Endothelial cell of umbilical vein (primary cell): ENCODE measurements at regions not wholly inside any gene's neighbourhood (a gene's known extent, or its start where the extent isn't known, plus 50 kb on each side); places are given as distances from the start of the nearest gene placed in this dataset.

Experiments
- BruUV-seq: library from RNA; stranded (reverse); fragments of 400-500 nt; replicated peaks from 2 replicates; lab custom pipeline; 2021; lab: Mats Ljungman, UMichigan
- CTCF ChIA-PET: fragments of 300-600, 350-600 bp; sonication (Branson Sonifier 250); formaldehyde crosslinking; loops from one replicate; lab custom pipeline; 2021; ENCODE audit warnings: antibody characterized with exemption, inconsistent platforms; lab: Charles Lee
- POLR2A ChIA-PET: fragments of 300-600, 350-600 bp; sonication (Branson Sonifier 250); formaldehyde crosslinking; loops from one replicate; lab custom pipeline; 2021; ENCODE audit warnings: antibody characterized with exemption, inconsistent platforms; lab: Charles Lee
- DNase-seq: peaks from one replicate; pipeline ENCODE4 v3.0.0-alpha.2; 2011; ENCODE audit warnings: low read depth, low spot score
- FAIRE-seq: peaks from 2 replicates; lab custom pipeline; 2011; peaks lifted over from hg19 to GRCh38; lab: Jason Lieb, UNC
- H2AFZ ChIP-seq: 2 replicates; pipeline ENCODE4 v1.6.0; 2012; ENCODE audit warnings: low read depth, low read length, control low read depth, inconsistent platforms
- H3K27ac ChIP-seq: 2 replicates; pipeline ENCODE4 v1.5.1; 2011; ENCODE audit warnings: low read depth, mild to moderate bottlenecking, control low read depth, low read length, moderate library complexity; ENCODE audit not compliant: insufficient read depth
- H3K27me3 ChIP-seq, 2 experiments: 2 replicates each; pipeline versions ENCODE4 v1.6.0 to v1.6.1; 2011; ENCODE audit warnings: low read length in 2 of 2, mixed read lengths in 1 of 2; ENCODE audit not compliant: control insufficient read depth in 2 of 2, insufficient read depth in 2 of 2
- H3K36me3 ChIP-seq, 2 experiments: 2 replicates in 1 of 2; 3 replicates in 1 of 2; pipeline ENCODE4 v1.5.1; 2011; ENCODE audit warnings: low read length in 2 of 2, mild to moderate bottlenecking in 1 of 2, moderate library complexity in 1 of 2; ENCODE audit not compliant: control insufficient read depth in 2 of 2, insufficient read depth in 2 of 2; ENCODE audit errors: extremely low read depth in 1 of 2
- H3K4me1 ChIP-seq: 3 replicates; pipeline ENCODE4 v1.5.1; 2011; ENCODE audit warnings: mild to moderate bottlenecking, low read length; ENCODE audit not compliant: control insufficient read depth, insufficient read depth; ENCODE audit errors: extremely low read depth
- H3K4me2 ChIP-seq: 2 replicates; pipeline ENCODE4 v1.6.1; 2011; ENCODE audit warnings: low read length, control low read depth, mixed read lengths; ENCODE audit not compliant: insufficient read depth
- H3K4me3 ChIP-seq, 3 experiments: fragments of 200-600 bp in 1 of 3; sonication (generic), shearing (Covaris generic) in 1 of 3; replicated peaks in 1 of 3; 2 replicates each; pipeline ENCODE4 v1.5.1; 2011 to 2016; ENCODE audit warnings: control low read depth in 3 of 3, low read length in 3 of 3, mild to moderate bottlenecking in 2 of 3, inconsistent platforms in 1 of 3, low read depth in 1 of 3, moderate library complexity in 1 of 3; ENCODE audit not compliant: insufficient read depth in 1 of 3
- H3K79me2 ChIP-seq: 2 replicates; pipeline ENCODE4 v1.6.0; 2012; ENCODE audit warnings: low read length, inconsistent platforms; ENCODE audit not compliant: control insufficient read depth, insufficient read depth
- H3K9ac ChIP-seq: replicated peaks from 2 replicates; pipeline ENCODE3; 2011; ENCODE audit warnings: low read length, control low read depth; ENCODE audit not compliant: insufficient read depth; ENCODE audit errors: extremely low read depth
- H3K9me1 ChIP-seq: replicated peaks from 3 replicates; pipeline ENCODE4 v1.6.0; 2011; ENCODE audit warnings: mild to moderate bottlenecking, low read length; ENCODE audit not compliant: control insufficient read depth, insufficient read depth; ENCODE audit errors: extremely low read depth
- H3K9me3 ChIP-seq: replicated peaks from 2 replicates; pipeline ENCODE4 v1.5.1; 2012; ENCODE audit warnings: low read length, inconsistent platforms; ENCODE audit not compliant: control insufficient read depth, insufficient read depth
- H4K20me1 ChIP-seq: replicated peaks from 2 replicates; pipeline ENCODE3; 2011; ENCODE audit warnings: mild to moderate bottlenecking, low read length; ENCODE audit not compliant: control insufficient read depth, insufficient read depth; ENCODE audit errors: extremely low read depth
- CTCF ChIP-seq, 2 donors: IDR thresholded peaks; 1 replicate in 1 of 2; 2 replicates in 1 of 2; pipeline ENCODE4 v1.5.1; 2011; ENCODE audit warnings: low read length in 2 of 2, mild to moderate bottlenecking in 2 of 2, moderate library complexity in 2 of 2, control low read depth in 1 of 2, inconsistent platforms in 1 of 2, low read depth in 1 of 2; ENCODE audit not compliant: insufficient read depth in 1 of 2; ENCODE audit errors: extremely low read depth in 1 of 2
- EZH2 ChIP-seq: IDR thresholded peaks from 2 replicates; pipeline ENCODE4 v1.6.1; 2012; ENCODE audit warnings: borderline replicate concordance, low read depth, mild to moderate bottlenecking, moderate library complexity, low read length, inconsistent platforms; ENCODE audit not compliant: severe bottlenecking
- FOS ChIP-seq: IDR thresholded peaks from 2 replicates; pipeline ENCODE4 v1.6.1; 2011; ENCODE audit warnings: mild to moderate bottlenecking, low read length, moderate library complexity, borderline replicate concordance; ENCODE audit not compliant: insufficient read depth
- GATA2 ChIP-seq: IDR thresholded peaks from 2 replicates; pipeline ENCODE4 v1.7.0; 2011; ENCODE audit warnings: low read depth, mild to moderate bottlenecking, moderate library complexity, mixed read lengths, low read length; ENCODE audit not compliant: insufficient read length, insufficient read depth
- JUN ChIP-seq: IDR thresholded peaks from 2 replicates; pipeline ENCODE4 v1.6.1; 2011; ENCODE audit warnings: borderline replicate concordance, low read depth; ENCODE audit not compliant: insufficient read length, insufficient read depth
- MAX ChIP-seq: IDR thresholded peaks from 2 replicates; pipeline ENCODE4 v1.6.1; 2011; ENCODE audit not compliant: insufficient read depth, insufficient read length
- MYC ChIP-seq: IDR thresholded peaks from one replicate; pipeline ENCODE4 v1.6.1; 2011; ENCODE audit warnings: mild to moderate bottlenecking, low read depth, low read length
- POLR2A ChIP-seq: IDR thresholded peaks from 2 replicates; pipeline ENCODE4 v1.6.1; 2012; ENCODE audit warnings: low read depth, mild to moderate bottlenecking, control low read depth, low read length
- POLR2AphosphoS5 ChIP-seq: IDR thresholded peaks from 2 replicates; pipeline ENCODE4 v1.6.1; 2012; ENCODE audit warnings: low read depth, mild to moderate bottlenecking, control low read depth, low read length, moderate library complexity; ENCODE audit not compliant: insufficient read depth
- dilution Hi-C: fragments of 300-500 bp; cut with MboI; formaldehyde crosslinking; loops from one replicate; pipeline ENCODE4 v1.15.0; 2019; ENCODE audit warnings: low sequenced_read_pairs; ENCODE audit not compliant: extremely low pct_ligation_motif_present
- intact Hi-C: fragments of 100-400 bp; cut with micrococcal nuclease; formaldehyde crosslinking; loops from one replicate; pipeline ENCODE4 v1.10.0; 2022

DNA sequence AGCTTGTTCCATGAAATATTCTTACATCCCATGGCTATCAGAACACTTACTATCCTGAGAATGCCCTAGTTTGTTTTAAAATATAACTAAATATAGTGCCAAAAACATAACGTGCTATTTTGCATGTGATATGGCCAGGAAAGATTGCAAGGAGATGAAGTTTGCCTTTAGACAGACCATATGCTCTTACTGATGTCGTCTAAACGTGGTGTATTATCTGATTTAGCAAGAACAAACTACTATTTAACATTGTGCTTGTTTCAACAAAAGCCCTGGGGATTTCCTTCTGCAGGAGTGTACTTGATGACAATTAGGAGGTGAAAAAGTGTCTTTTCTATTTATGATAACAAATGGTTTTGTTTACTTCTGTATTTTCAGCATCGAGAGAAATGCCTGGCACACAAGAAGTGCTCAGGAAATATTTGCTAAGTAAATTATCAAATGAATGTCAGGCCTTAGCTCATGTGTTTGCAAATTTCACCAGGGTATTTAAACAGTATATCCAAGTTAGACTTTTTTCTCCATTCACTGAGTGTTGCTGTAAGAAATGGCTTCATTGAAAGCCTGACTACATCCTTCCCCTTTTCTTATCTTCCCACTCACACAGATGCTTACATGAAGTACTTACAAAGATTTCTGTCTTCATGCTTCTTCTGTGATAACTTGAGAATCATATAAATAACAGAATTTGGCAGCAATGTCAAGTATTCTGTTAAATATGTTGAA is 1033.6 kb downstream of the CDH8 start:
- H3K79me2 ChIP-seq = no peaks in the 10 kb centered on the region
- no peaks in the 10 kb centered on the region for H3K4me1 ChIP-seq
- dilution Hi-C loops = no loop called here
- no peak for TF ChIP-seq EZH2
- no peak for TF ChIP-seq MYC
- TF ChIP-seq CTCF (IDR thresholded peaks at IDR 0.05; ENCODE audit: extremely low read depth in 1 of 2, insufficient read depth in 1 of 2, low read depth in 1 of 2, low read length in 2 of 2) = no peak
- no peak for TF ChIP-seq GATA2
- TF ChIP-seq POLR2AphosphoS5 = no peak
- no peak for TF ChIP-seq JUN
- no peak for TF ChIP-seq MAX
- no peak for TF ChIP-seq FOS
- TF ChIP-seq POLR2A = no peak
- intact Hi-C loops = no loop called here
- no peaks in the 10 kb centered on the region for H3K9me1 ChIP-seq
- no peak overlapping the region for H3K9ac ChIP-seq
- H3K27me3 ChIP-seq = no peaks in the 10 kb centered on the region
- H3K27ac ChIP-seq = no peak overlapping the region
- FAIRE-seq = no peak
- H4K20me1 ChIP-seq = no peaks in the 10 kb centered on the region
- DNase-seq = no peak
- no peak overlapping the region for H2AFZ ChIP-seq
- H3K4me3 ChIP-seq = no peak overlapping the region
- H3K4me2 ChIP-seq = no peak overlapping the region
- POLR2A ChIA-PET = no interaction called here
- H3K36me3 ChIP-seq = no peaks in the 10 kb centered on the region
- peaks cover 2% of the 10 kb centered on the region for H3K9me3 ChIP-seq
- CTCF ChIA-PET = no interaction called here
- no TSS peak for BruUV-seq
